ENCODE measurements at regions not wholly inside any gene's neighbourhood (a gene's known extent, or its start where the extent isn't known, plus 50 kb on each side); places are given as distances from the start of the nearest gene placed in this dataset.
A peak's percentile ranks its signal among the peaks of the same experiment; 100 is the strongest.

GRCh38 chr20:60258255-60258863 is 300.1 kb downstream of the CDH26 start:
- Histone ChIP-seq H3K4me2 (ENCODE audit: low read depth, low read length) (no peak overlapping the region), H3K9me2 (replicated peaks; ENCODE audit: insufficient read depth, low read length) (no peaks in the 10 kb centered on the region), H3K4me3 (ENCODE audit: low read length) (no peak overlapping the region), H4K20me1 (ENCODE audit: insufficient read depth, low read length) (no peaks in the 10 kb centered on the region), H3K9ac (ENCODE audit: low read length) (no peak overlapping the region), H3F3A (ENCODE audit: insufficient read depth, low read length) (no peaks in the 10 kb centered on the region), H3K4me1 (ENCODE audit: low read length) (peaks cover 4% of the 10 kb centered on the region; the same call in 1 of the 2 replicates), H3K27ac (ENCODE audit: low read length) (no peak overlapping the region), H3K9me3 (replicated peaks; ENCODE audit: insufficient read depth, low read length) (no peaks in the 10 kb centered on the region), H3K27me3 (replicated peaks; ENCODE audit: insufficient read depth, low read length) (no peaks in the 10 kb centered on the region), H3K79me2 (ENCODE audit: low read length) (no peaks in the 10 kb centered on the region), H2AFZ (ENCODE audit: low read length) (no peak overlapping the region), H3K36me3 (replicated peaks; ENCODE audit: insufficient read depth, low read length) (no peaks in the 10 kb centered on the region)
- no peak for DNase-seq
- TF ChIP-seq EZH2phosphoT487 (IDR thresholded peaks at IDR 0.05; ENCODE audit: low read length) = no peak
- no peak for TF ChIP-seq EZH2 (optimal IDR thresholded peaks at IDR 0.05; ENCODE audit: low read depth, low read length)
- no peak for TF ChIP-seq CTCF (IDR thresholded peaks at IDR 0.05; ENCODE audit: low read length)

GRCh38 chr20:60261333-60261732 is 303.1 kb downstream of the CDH26 start:
- no peak for DNase-seq
- no peaks in the 10 kb centered on the region for H3K9me3 ChIP-seq (replicated peaks; ENCODE audit: insufficient read depth, low read length)
- H2AFZ ChIP-seq (ENCODE audit: low read length) = no peak overlapping the region
- H3K9ac ChIP-seq (ENCODE audit: low read length) = no peak overlapping the region
- no peaks in the 10 kb centered on the region for H4K20me1 ChIP-seq (ENCODE audit: insufficient read depth, low read length)
- no peak overlapping the region for H3K4me3 ChIP-seq (ENCODE audit: low read length)
- no peak overlapping the region for H3K4me2 ChIP-seq (ENCODE audit: low read depth, low read length)
- TF ChIP-seq CTCF (IDR thresholded peaks at IDR 0.05; ENCODE audit: low read length) (no peak), EZH2 (optimal IDR thresholded peaks at IDR 0.05; ENCODE audit: low read depth, low read length) (no peak), EZH2phosphoT487 (IDR thresholded peaks at IDR 0.05; ENCODE audit: low read length) (no peak)
- H3K27ac ChIP-seq (ENCODE audit: low read length) = no peak overlapping the region
- H3K9me2 ChIP-seq (replicated peaks; ENCODE audit: insufficient read depth, low read length) = no peaks in the 10 kb centered on the region
- no peaks in the 10 kb centered on the region for H3K4me1 ChIP-seq (ENCODE audit: low read length)
- H3K79me2 ChIP-seq (ENCODE audit: low read length) = no peaks in the 10 kb centered on the region
- H3F3A ChIP-seq (ENCODE audit: insufficient read depth, low read length) = no peaks in the 10 kb centered on the region
- H3K27me3 ChIP-seq (replicated peaks; ENCODE audit: insufficient read depth, low read length) = no peaks in the 10 kb centered on the region
- no peaks in the 10 kb centered on the region for H3K36me3 ChIP-seq (replicated peaks; ENCODE audit: insufficient read depth, low read length)

- H3K4me2 ChIP-seq (ENCODE audit: low read depth, low read length) = no peak overlapping the region
- TF ChIP-seq EZH2 (optimal IDR thresholded peaks at IDR 0.05; ENCODE audit: low read depth, low read length) (no peak), CTCF (IDR thresholded peaks at IDR 0.05; ENCODE audit: low read length) (peak; percentile 74)
- H3F3A ChIP-seq (ENCODE audit: insufficient read depth, low read length) = no peaks in the 10 kb centered on the region
- no peaks in the 10 kb centered on the region for H3K9me3 ChIP-seq (replicated peaks; ENCODE audit: insufficient read depth, low read length)
- H3K36me3 ChIP-seq (replicated peaks; ENCODE audit: insufficient read depth, low read length) = no peaks in the 10 kb centered on the region
- H3K27me3 ChIP-seq (replicated peaks; ENCODE audit: insufficient read depth, low read length) = no peaks in the 10 kb centered on the region
- no peaks in the 10 kb centered on the region for H3K79me2 ChIP-seq (ENCODE audit: low read length)
- H3K4me1 ChIP-seq (ENCODE audit: low read length) = no peaks in the 10 kb centered on the region
- no peak overlapping the region for H3K27ac ChIP-seq (ENCODE audit: low read length)
- H3K4me3 ChIP-seq (ENCODE audit: low read length) = no peak overlapping the region
- H3K9ac ChIP-seq (ENCODE audit: low read length) = no peak overlapping the region
- H4K20me1 ChIP-seq (ENCODE audit: insufficient read depth, low read length) = no peaks in the 10 kb centered on the region
- H2AFZ ChIP-seq (ENCODE audit: low read length) = no peak overlapping the region
- DNase-seq = peak; percentile 35
- H3K9me2 ChIP-seq (replicated peaks; ENCODE audit: insufficient read depth, low read length) = no peaks in the 10 kb centered on the region
These were observed 304.9 kb downstream of the CDH26 start for GRCh38 chr20:60262967-60263603.
